H9 (cell line): ENCODE measurements at regions not wholly inside any gene's neighbourhood (a gene's known extent, or its start where the extent isn't known, plus 50 kb on each side); places are given as distances from the start of the nearest gene placed in this dataset.

Experiments used
- DNase-seq: peaks from one replicate; pipeline ENCODE4 v3.0.0-alpha.2; 2017
- H2AFZ ChIP-seq: one replicate; pipeline ENCODE4 v1.6.1; 2013; ENCODE audit warnings: mild to moderate bottlenecking, low read length, control low read depth, moderate library complexity
- H2AK5ac ChIP-seq: 2 replicates; pipeline ENCODE4 v1.6.1; 2013; ENCODE audit warnings: low read length, control low read depth, mixed read lengths; ENCODE audit not compliant: insufficient read length
- H2BK120ac ChIP-seq: one replicate; pipeline ENCODE4 v1.6.1; 2013; ENCODE audit warnings: low read depth, mild to moderate bottlenecking, low read length, control low read depth, inconsistent platforms; ENCODE audit not compliant: poor library complexity, severe bottlenecking
- H2BK12ac ChIP-seq: 2 replicates; pipeline ENCODE4 v1.6.1; 2013; ENCODE audit warnings: low read length, control low read depth, mixed read lengths, low read depth; ENCODE audit not compliant: insufficient read length
- H2BK15ac ChIP-seq: 2 replicates; pipeline ENCODE4 v1.6.1; 2013; ENCODE audit warnings: low read depth, low read length, control low read depth
- H2BK20ac ChIP-seq: one replicate; pipeline ENCODE4 v1.6.1; 2013; ENCODE audit warnings: low read depth, mild to moderate bottlenecking, low read length, control low read depth, inconsistent platforms; ENCODE audit not compliant: poor library complexity, severe bottlenecking
- H2BK5ac ChIP-seq: 2 replicates; pipeline ENCODE4 v1.6.1; 2013; ENCODE audit warnings: low read length, control low read depth, mixed read lengths; ENCODE audit not compliant: insufficient read length
- H3K14ac ChIP-seq: 2 replicates; pipeline ENCODE4 v1.6.1; 2013; ENCODE audit warnings: low read length, control low read depth; ENCODE audit not compliant: insufficient read depth
- H3K18ac ChIP-seq: 2 replicates; pipeline ENCODE4 v1.6.1; 2013; ENCODE audit warnings: low read depth, mild to moderate bottlenecking, mixed read lengths, low read length, control low read depth; ENCODE audit not compliant: insufficient read length
- H3K23ac ChIP-seq: 2 replicates; pipeline ENCODE4 v1.6.1; 2013; ENCODE audit warnings: low read length, control low read depth, mixed read lengths, low read depth; ENCODE audit not compliant: insufficient read length
- H3K23me2 ChIP-seq: 2 replicates; pipeline ENCODE4 v1.6.1; 2013; ENCODE audit warnings: low read depth, mild to moderate bottlenecking, mixed read lengths, low read length, control low read depth; ENCODE audit not compliant: insufficient read length, poor library complexity, severe bottlenecking
- H3K27ac ChIP-seq: 2 replicates; pipeline ENCODE4 v1.5.1; 2013; ENCODE audit warnings: low read length, control low read depth, mixed read lengths, low read depth; ENCODE audit not compliant: insufficient read length
- H3K27me3 ChIP-seq: 2 replicates; pipeline ENCODE4 v1.6.1; 2013; ENCODE audit warnings: low read length, control low read depth, inconsistent platforms; ENCODE audit not compliant: insufficient read depth
- H3K4ac ChIP-seq: 2 replicates; pipeline ENCODE4 v1.6.1; 2013; ENCODE audit warnings: low read depth, mild to moderate bottlenecking, control low read depth, inconsistent platforms, low read length, moderate library complexity
- H3K4me1 ChIP-seq: 2 replicates; pipeline ENCODE4 v1.6.1; 2013; ENCODE audit warnings: low read length, control low read depth, inconsistent platforms; ENCODE audit not compliant: insufficient read depth
- H3K4me2 ChIP-seq: 2 replicates; pipeline ENCODE4 v1.6.1; 2013; ENCODE audit warnings: low read length, control low read depth, mixed read lengths; ENCODE audit not compliant: insufficient read length, insufficient read depth
- H3K56ac ChIP-seq: 2 replicates; pipeline ENCODE4 v1.6.1; 2013; ENCODE audit warnings: low read depth, mild to moderate bottlenecking, mixed read lengths, low read length, control low read depth; ENCODE audit not compliant: insufficient read length
- H3K79me1 ChIP-seq: 2 replicates; pipeline ENCODE4 v1.6.1; 2013; ENCODE audit warnings: low read depth, mild to moderate bottlenecking, moderate library complexity, low read length, control low read depth, inconsistent platforms; ENCODE audit not compliant: insufficient read depth, poor library complexity, severe bottlenecking
- H3K79me2 ChIP-seq: 2 replicates; pipeline ENCODE4 v1.6.1; 2013; ENCODE audit warnings: low read length, control low read depth, inconsistent platforms; ENCODE audit not compliant: insufficient read depth
- H3K9ac ChIP-seq: 2 replicates; pipeline ENCODE4 v1.6.1; 2013; ENCODE audit warnings: low read length, control low read depth, mixed read lengths; ENCODE audit not compliant: insufficient read length; ENCODE audit errors: extremely low read depth
- H3K9me3 ChIP-seq: one replicate; pipeline ENCODE4 v1.6.1; 2013; ENCODE audit warnings: low read depth, low read length, inconsistent platforms; ENCODE audit not compliant: control insufficient read depth
- H3T11ph ChIP-seq: one replicate; pipeline ENCODE4 v1.6.1; 2013; ENCODE audit warnings: mild to moderate bottlenecking, low read length, control low read depth, inconsistent platforms
- H4K20me1 ChIP-seq: one replicate; pipeline ENCODE4 v1.6.1; 2013; ENCODE audit not compliant: control insufficient read depth, insufficient read length, insufficient read depth
- H4K5ac ChIP-seq: 2 replicates; pipeline ENCODE4 v1.6.1; 2013; ENCODE audit warnings: low read depth, mild to moderate bottlenecking, mixed read lengths, low read length, control low read depth; ENCODE audit not compliant: insufficient read length
- H4K8ac ChIP-seq: replicated peaks from 2 replicates; pipeline ENCODE4 v1.6.1; 2013; ENCODE audit warnings: low read length, control low read depth, mixed read lengths, low read depth; ENCODE audit not compliant: insufficient read length
- H4K91ac ChIP-seq: 2 replicates; pipeline ENCODE4 v1.6.1; 2013; ENCODE audit warnings: low read depth, mild to moderate bottlenecking, moderate library complexity, mixed read lengths, low read length, control low read depth; ENCODE audit not compliant: insufficient read length
- H3K27ac Mint-ChIP-seq, 3 experiments: 2 replicates in 2 of 3; 3 replicates in 1 of 3; pipeline ENCODE4 v1.8.0; 2020 to 2021; ENCODE audit warnings: mixed read lengths in 3 of 3, mild to moderate bottlenecking in 1 of 3, moderate library complexity in 1 of 3
- H3K27me3 Mint-ChIP-seq: 2 replicates; pipeline ENCODE4 v1.8.0; 2021; ENCODE audit warnings: low read depth, mild to moderate bottlenecking, moderate library complexity, mixed read lengths
- H3K36me3 Mint-ChIP-seq, 3 experiments: 2 replicates in 2 of 3; 3 replicates in 1 of 3; pipeline ENCODE4 v1.8.0; 2020 to 2021; ENCODE audit warnings: low read depth in 3 of 3, mixed read lengths in 3 of 3; ENCODE audit not compliant: insufficient read depth in 1 of 3
- H3K4me1 Mint-ChIP-seq, 2 experiments: 2 replicates each; pipeline ENCODE4 v1.8.0; 2020; ENCODE audit warnings: mixed read lengths in 2 of 2
- H3K4me3 Mint-ChIP-seq, 2 experiments: 2 replicates in 1 of 2; 3 replicates in 1 of 2; pipeline ENCODE4 v1.8.0; 2020 to 2021; ENCODE audit warnings: mild to moderate bottlenecking in 2 of 2, mixed read lengths in 2 of 2, moderate library complexity in 1 of 2
- H3K9me3 Mint-ChIP-seq, 2 experiments: 2 replicates in 1 of 2; 3 replicates in 1 of 2; pipeline ENCODE4 v1.8.0; 2020; ENCODE audit warnings: mild to moderate bottlenecking in 2 of 2, mixed read lengths in 2 of 2, moderate library complexity in 1 of 2
- WGBS: extraction: QIAGEN DNeasy Blood & Tissue Kit; methylation state at CpG from one replicate; pipeline ENCODE4 v1.1.7; 2013; ENCODE audit warnings: missing lambda C conversion rate, low lambda C conversion rate, mixed read lengths; ENCODE audit not compliant: insufficient read length; ENCODE audit errors: extremely low coverage; 5-methylcytosine and 5-hydroxymethylcytosine counted together
- TF ChIP-seq, protein P1 (sequence below): fragments of 200-600 bp; sonication (generic); conservative IDR thresholded peaks from 3 replicates; pipeline ENCODE4 v1.8.0; 2021; ENCODE audit warnings: antibody characterized with exemption, mild to moderate bottlenecking

DNA sequence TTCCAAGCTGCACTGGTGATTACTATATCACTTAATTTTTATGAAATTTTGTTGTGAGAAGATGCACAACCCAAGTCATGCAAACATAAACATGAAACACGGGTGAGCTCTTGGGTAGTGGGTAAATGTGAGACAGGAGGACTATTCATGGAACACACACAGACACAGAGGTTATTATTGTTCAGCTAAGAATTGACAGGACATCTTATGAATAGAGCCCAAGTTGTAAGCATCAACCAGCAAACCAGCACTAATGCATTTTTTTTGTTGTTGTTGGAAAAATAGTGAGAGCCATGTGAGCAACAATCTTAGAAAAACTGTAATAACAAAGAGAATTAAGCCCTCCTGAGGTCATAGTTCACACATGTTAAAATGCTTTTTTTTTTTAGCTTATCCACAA, 1179.7 kb downstream of the GATA3 start:
- Histone ChIP-seq H3K18ac (no peak overlapping the region), H3K79me1 (no peaks in the 10 kb centered on the region), H4K91ac (no peak overlapping the region), H2AFZ (no peak overlapping the region), H2BK12ac (no peak overlapping the region), H2AK5ac (no peak overlapping the region), H4K20me1 (no peaks in the 10 kb centered on the region), H2BK5ac (no peak overlapping the region), H2BK20ac (no peak overlapping the region), H3K4me2 (no peak overlapping the region), H3K14ac (no peak overlapping the region), H3T11ph (no peak overlapping the region), H4K5ac (no peak overlapping the region), H2BK120ac (no peak overlapping the region), H3K4me1 (no peaks in the 10 kb centered on the region), H3K27ac (no peak overlapping the region), H3K79me2 (no peaks in the 10 kb centered on the region), H3K27me3 (no peaks in the 10 kb centered on the region), H2BK15ac (no peak overlapping the region), H3K9me3 (no peaks in the 10 kb centered on the region), H3K4ac (no peak overlapping the region), H3K9ac (no peak overlapping the region), H4K8ac (no peak overlapping the region), H3K23ac (no peak overlapping the region), H3K23me2 (no peaks in the 10 kb centered on the region), H3K56ac (no peak overlapping the region)
- WGBS = no CpG with 5 or more reads among the region's 1 CpG
- no peak overlapping the region for H3K4me3 Mint-ChIP-seq
- no peaks in the 10 kb centered on the region for H3K4me1 Mint-ChIP-seq
- peaks cover 2% of the 10 kb centered on the region; the same call in 1 of the 2 replicates for H3K27me3 Mint-ChIP-seq
- H3K27ac Mint-ChIP-seq = no peak overlapping the region; a peak in 1 of 7 replicates
- TF ChIP-seq, protein P1, sequence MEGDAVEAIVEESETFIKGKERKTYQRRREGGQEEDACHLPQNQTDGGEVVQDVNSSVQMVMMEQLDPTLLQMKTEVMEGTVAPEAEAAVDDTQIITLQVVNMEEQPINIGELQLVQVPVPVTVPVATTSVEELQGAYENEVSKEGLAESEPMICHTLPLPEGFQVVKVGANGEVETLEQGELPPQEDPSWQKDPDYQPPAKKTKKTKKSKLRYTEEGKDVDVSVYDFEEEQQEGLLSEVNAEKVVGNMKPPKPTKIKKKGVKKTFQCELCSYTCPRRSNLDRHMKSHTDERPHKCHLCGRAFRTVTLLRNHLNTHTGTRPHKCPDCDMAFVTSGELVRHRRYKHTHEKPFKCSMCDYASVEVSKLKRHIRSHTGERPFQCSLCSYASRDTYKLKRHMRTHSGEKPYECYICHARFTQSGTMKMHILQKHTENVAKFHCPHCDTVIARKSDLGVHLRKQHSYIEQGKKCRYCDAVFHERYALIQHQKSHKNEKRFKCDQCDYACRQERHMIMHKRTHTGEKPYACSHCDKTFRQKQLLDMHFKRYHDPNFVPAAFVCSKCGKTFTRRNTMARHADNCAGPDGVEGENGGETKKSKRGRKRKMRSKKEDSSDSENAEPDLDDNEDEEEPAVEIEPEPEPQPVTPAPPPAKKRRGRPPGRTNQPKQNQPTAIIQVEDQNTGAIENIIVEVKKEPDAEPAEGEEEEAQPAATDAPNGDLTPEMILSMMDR = no peak
- H3K9me3 Mint-ChIP-seq = no peaks in the 10 kb centered on the region
- H3K36me3 Mint-ChIP-seq = no peaks in the 10 kb centered on the region
- no peak for DNase-seq
